NCI-H1436 (cell line): ENCODE measurements at regions not wholly inside any gene's neighbourhood (a gene's known extent, or its start where the extent isn't known, plus 50 kb on each side); places are given as distances from the start of the nearest gene placed in this dataset.
"Not testable (repeated sequence)": the region's sequence is repeated elsewhere in the genome, so short reads cannot be mapped to it uniquely, and the experiment has no call there.

Source experiments
- DNase-seq: peaks from one replicate; lab custom pipeline; 2025; lab: John Stamatoyannopoulos, UW

GRCh38 chr4:148955564-148956297, 513.5 kb upstream of the NR3C2 start:
- no peak for DNase-seq

GRCh38 chr4:148954011-148954749, 512.0 kb upstream of the NR3C2 start:
- no peak for DNase-seq

GRCh38 chr4:148951346-148951745, 509.1 kb upstream of the NR3C2 start:
- no peak for DNase-seq

GRCh38 chr4:148946271-148946670, 504.1 kb upstream of the NR3C2 start:
- no peak for DNase-seq

- DNase-seq, result no peak
These were observed 502.6 kb upstream of the NR3C2 start for GRCh38 chr4:148944839-148945219.

GRCh38 chr4:148944136-148944838, 502.1 kb upstream of the NR3C2 start:
- DNase-seq, result no peak

GRCh38 chr4:148934926-148935578, 492.8 kb upstream of the NR3C2 start:
- DNase-seq, result no peak

- DNase-seq, result no peak
These were observed 484.4 kb upstream of the NR3C2 start for GRCh38 chr4:148926276-148927260.

- DNase-seq, result no peak
These were observed 481.7 kb upstream of the NR3C2 start for GRCh38 chr4:148923881-148924280.

GRCh38 chr4:148922497-148922896, 480.3 kb upstream of the NR3C2 start:
- no peak for DNase-seq

GRCh38 chr4:148914734-148915133, 472.5 kb upstream of the NR3C2 start:
- no peak for DNase-seq

- DNase-seq, result no peak
These were observed 472.1 kb upstream of the NR3C2 start for GRCh38 chr4:148914301-148914700.

GRCh38 chr4:148903388-148903787, 461.2 kb upstream of the NR3C2 start:
- DNase-seq, result no peak

- no peak for DNase-seq
These were observed 459.0 kb upstream of the NR3C2 start for GRCh38 chr4:148901075-148901705.

- DNase-seq, result not testable (repeated sequence)
These were observed 455.9 kb upstream of the NR3C2 start for GRCh38 chr4:148898139-148898538.

GRCh38 chr4:148893095-148893494, 450.9 kb upstream of the NR3C2 start:
- DNase-seq, result no peak

GRCh38 chr4:148883891-148884290, 441.7 kb upstream of the NR3C2 start:
- no peak for DNase-seq

GRCh38 chr4:148883435-148883834, 441.2 kb upstream of the NR3C2 start:
- no peak for DNase-seq

- no peak for DNase-seq
These were observed 439.8 kb upstream of the NR3C2 start for GRCh38 chr4:148881860-148882643.

- no peak for DNase-seq
These were observed 432.1 kb upstream of the NR3C2 start for GRCh38 chr4:148874331-148874730.
